ENCODE measurements at regions not wholly inside any gene's neighbourhood (a gene's known extent, or its start where the extent isn't known, plus 50 kb on each side); places are given as distances from the start of the nearest gene placed in this dataset.

- TF ChIP-seq SP1 (IDR thresholded peaks at IDR 0.05), result no peak
- TF ChIP-seq ELF4 (IDR thresholded peaks at IDR 0.05), result no peak
- no peak for TF ChIP-seq L3MBTL2 (conservative IDR thresholded peaks at IDR 0.05)
- TF ChIP-seq ARNT (IDR thresholded peaks at IDR 0.05), result no peak
- TF ChIP-seq FOXK2 (IDR thresholded peaks at IDR 0.05), result no peak
- no peak for TF ChIP-seq BHLHE40 (IDR thresholded peaks at IDR 0.05; ENCODE audit: borderline replicate concordance)
- TF ChIP-seq TARDBP (IDR thresholded peaks at IDR 0.05), result no peak
- TF ChIP-seq LEF1 (IDR thresholded peaks at IDR 0.05; ENCODE audit: borderline replicate concordance), result no peak
- no peak for TF ChIP-seq NFRKB (IDR thresholded peaks at IDR 0.05)
- TF ChIP-seq FOXM1 (IDR thresholded peaks at IDR 0.05; ENCODE audit: borderline replicate concordance), result no peak
- TF ChIP-seq PKNOX1 (IDR thresholded peaks at IDR 0.05), result no peak
- no peak for TF ChIP-seq SUZ12 (IDR thresholded peaks at IDR 0.05)
- no peak for TF ChIP-seq ZNF384 (IDR thresholded peaks at IDR 0.05)
- no peak for TF ChIP-seq HDGF (IDR thresholded peaks at IDR 0.05; ENCODE audit: borderline replicate concordance)
These were observed 76.9 kb downstream of the LHX2 start for GRCh38 chr9:124088476-124088837.

All from HEK293T (cell line).